T47D (cell line): ENCODE measurements at regions not wholly inside any gene's neighbourhood (a gene's known extent, or its start where the extent isn't known, plus 50 kb on each side); places are given as distances from the start of the nearest gene placed in this dataset.
"Not testable (repeated sequence)": the region's sequence is repeated elsewhere in the genome, so short reads cannot be mapped to it uniquely, and the experiment has no call there.

ENCODE experiments used
- DNase-seq, 2 experiments: peaks; one replicate each; pipeline versions ENCODE4 v3.0.0 to v3.0.0-alpha.2; 2011 to 2012; ENCODE audit warnings: low read depth in 1 of 2, low spot score in 1 of 2
- JUND ChIP-seq: IDR thresholded peaks from 2 replicates; pipeline ENCODE4 v1.6.1; 2012; ENCODE audit warnings: low read depth
- in situ Hi-C: cut with HindIII; loops from 2 replicates; pipeline ENCODE4 v1.10.0; 2016; ENCODE audit warnings: low sequenced_read_pairs, low pct_unique_long_range_greater_than_20kb

DNA sequence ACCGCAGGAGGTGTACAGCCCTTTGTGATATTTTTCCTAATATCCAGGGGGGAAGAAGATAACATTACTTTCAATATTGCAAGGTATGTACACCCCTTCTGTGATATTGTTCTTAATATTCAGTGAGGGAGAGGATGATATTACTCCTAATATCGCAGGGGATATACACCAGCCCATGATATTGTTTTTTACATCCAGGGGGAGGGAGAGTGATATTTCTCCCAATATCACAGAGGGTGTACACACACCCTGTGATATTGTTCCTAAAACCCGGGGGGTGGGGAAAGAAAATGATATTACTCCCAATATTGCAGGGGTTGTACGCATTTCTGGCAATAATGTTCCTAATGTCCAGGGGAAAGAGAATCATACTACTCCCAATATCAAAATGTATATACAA lies 58.0 kb upstream of the SLC25A48 start:
- DNase-seq, result no peak
- in situ Hi-C loops, result no loop called here
- no peak for TF ChIP-seq JUND

DNA sequence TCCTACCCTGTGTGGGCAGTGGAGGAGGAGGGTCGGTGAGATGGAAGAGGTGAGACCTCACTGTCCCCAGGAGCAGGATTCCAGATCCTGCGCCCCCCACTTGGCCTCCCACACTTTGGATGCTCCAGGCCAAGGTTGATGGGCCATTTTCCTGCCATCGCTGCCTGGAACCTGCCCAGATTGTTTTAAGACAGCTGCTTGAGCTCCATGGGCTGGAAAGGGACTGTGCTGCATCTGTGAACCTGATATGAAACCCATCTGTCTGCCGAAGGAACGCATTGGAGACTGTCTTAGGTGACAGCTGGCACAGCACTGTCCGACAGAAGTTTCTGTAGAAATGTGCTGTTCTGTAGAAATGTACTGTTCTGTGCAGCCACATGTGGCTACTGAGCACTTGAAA lies 72.7 kb upstream of the SLC25A48 start:
- DNase-seq, result no peak
- TF ChIP-seq JUND, result no peak
- in situ Hi-C loops, result no loop called here

DNA sequence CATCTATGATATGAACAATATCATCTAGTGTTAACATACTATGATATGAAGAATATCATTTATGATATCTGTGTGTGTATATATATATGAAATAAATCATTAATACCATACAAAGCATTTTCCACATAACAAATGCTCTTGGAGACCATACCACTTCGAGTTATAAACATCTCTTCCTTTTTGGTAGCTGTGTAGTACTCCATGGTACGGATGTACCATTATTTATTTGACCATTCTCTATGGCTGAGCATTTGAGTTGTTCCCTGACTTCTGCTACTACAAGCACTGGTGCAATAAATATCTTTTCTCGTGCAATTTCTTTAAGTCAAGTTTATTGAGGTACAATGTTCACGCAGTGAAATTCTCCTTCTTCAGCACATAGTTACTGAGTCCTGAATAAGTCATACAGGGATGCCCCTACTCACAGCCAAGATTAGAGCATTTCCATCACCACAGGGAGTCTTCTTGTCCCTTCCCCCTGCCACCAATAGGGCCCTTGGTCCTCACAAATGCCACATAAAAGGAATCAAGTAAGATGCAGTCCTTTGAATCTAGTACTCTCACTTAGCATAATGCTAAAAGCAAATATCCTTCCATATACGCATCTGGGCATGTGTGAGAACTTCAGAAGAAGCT lies 75.2 kb upstream of the SLC25A48 start:
- in situ Hi-C loops, result no loop called here
- no peak for DNase-seq
- TF ChIP-seq JUND, result no peak

DNA sequence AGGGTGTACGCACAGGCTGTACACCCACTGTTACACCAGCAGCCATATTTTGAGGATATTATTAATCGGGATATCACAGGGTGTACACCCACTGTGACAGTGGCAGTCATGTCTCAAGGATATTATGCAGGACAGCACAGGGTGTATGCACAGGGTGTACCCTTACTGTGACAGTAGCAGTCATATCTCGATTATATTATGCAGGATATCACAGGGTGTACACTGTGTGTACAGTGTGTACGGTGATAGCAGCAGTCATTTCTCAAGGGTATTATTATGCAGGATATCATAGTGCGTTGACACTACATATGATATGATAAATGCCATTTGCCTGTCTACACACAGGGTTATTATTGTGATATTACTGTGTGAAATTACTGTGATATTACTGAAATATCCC lies 80.5 kb upstream of the SLC25A48 start:
- no peak for TF ChIP-seq JUND
- no peak for DNase-seq
- in situ Hi-C loops, result no loop called here

DNA sequence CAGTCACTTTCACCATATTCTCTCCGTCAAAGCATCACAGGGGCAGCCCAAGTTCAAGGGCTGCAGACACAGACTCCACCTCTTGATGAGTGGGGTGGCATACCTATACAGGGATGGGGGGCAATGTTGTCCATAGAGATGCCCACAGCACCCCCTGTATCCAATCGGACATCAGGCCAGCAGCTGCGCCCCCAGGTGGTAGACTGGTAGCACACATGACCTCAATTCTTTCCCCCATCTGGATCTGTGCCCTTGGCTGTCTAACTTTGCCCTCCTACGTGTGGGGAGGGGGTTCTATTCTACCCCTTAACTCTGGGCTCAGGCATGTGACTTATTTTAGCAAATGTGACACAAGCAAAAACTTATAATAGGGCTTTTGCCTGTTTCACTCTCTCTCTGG lies 84.0 kb upstream of the SLC25A48 start:
- in situ Hi-C loops, result no loop called here
- no peak for TF ChIP-seq JUND

DNA sequence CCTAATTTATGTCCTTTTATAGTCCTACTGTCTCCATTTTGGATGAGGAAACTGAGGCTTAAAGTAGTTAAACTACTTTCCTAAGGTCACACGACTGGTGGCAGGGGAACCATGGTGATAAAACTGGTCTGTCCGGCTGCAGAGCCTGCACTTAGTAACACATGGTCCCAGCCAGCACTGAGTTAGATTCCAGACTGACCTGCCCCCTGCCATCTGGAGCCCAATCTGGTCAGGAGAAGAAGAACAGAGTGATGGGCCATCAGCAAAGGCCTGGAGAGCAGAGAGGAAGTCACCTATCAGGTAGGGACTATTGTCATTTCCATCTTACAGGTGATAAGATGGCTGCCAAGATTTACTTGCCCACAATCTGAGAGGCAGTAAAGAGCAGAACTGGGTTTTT lies 86.6 kb upstream of the SLC25A48 start:
- in situ Hi-C loops, result no loop called here
- no peak for TF ChIP-seq JUND
- DNase-seq, result peak in 1 of 2 experiments; percentile 47

More for the DNA sequence above, 84.0 kb upstream of the SLC25A48 start:
- no peak for DNase-seq

DNA sequence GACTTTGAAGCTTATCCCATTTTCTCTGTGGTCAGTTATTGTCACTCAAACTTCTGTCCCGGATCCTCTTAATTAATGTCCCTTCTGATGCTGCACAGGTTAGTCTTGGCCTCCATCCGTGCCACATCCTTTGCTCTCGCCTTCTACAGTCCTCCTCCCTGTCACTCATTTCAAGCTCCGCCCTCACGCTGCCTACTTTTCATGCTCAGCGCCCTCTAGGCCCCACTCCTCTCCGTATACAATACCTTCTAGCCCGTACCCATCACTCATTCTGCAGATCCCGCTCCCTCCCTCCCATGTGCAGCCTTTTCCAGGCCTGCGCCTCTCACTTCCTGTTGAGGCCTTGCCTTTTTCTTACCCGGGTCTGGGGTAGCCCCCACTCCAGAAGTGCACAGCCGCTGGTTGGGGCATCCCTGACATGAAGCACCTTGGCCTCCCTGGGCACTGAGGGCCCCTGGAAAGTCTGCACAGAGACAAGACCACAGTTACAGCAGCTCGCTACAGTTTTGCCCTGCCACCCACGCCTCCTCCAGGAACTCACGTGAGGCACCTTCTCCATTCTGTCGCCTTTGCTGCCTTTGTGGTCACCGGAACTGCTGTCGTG lies 88.5 kb upstream of the SLC25A48 start:
- in situ Hi-C loops, result no loop called here
- no peak for TF ChIP-seq JUND
- no peak for DNase-seq

DNA sequence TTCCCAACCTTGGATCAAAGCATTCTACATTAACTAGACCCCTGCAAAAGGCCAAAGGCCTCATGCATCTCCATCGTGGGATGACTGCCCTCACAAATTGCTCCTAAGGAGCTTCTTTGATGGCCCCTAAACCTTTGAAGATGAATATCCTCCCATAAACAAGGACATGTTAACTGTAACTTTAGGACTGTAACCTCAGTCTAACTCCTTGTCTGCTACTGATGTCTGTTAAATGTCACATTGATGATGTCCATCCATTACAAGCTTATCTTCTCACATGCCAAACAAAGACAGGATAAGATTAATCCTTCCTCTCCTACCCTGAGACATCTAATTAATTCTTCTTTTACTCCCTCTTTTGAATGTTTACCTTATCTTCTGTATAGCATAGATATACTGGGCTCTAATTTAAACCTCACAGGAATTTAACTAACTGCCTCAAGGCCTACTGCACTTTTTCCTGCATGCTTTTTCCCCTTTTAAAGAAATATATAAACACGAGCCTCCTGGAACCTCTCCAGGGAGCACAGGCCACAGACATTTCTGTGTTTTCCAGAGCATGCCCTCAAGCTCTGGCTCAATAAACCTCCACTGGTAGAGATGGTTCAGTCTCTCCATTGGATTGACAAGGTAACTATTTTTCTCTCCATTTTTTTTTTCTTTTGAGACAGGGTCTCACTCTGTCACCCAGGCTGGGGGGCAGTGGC lies 90.6 kb upstream of the SLC25A48 start:
- no peak for TF ChIP-seq JUND
- no peak for DNase-seq
- in situ Hi-C loops, result no loop called here

DNA sequence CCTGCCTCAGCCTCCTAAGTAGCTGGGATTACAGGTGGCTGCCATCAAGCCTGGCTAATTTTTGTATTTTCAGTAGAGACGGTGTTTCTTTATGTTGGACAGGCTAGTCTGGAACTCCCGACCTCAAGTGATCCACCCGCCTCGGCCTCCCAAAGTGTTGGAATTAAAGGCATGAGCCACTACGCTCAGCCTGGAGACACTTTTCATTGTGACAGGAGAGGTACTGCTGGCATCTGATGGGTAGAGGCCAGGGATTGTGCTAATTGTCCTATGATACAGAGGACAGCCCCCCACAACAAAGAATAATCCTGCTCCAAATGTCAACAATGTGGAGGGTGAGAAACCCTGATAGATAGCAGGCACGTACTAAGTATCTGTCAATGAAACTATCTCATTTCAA lies 91.3 kb upstream of the SLC25A48 start:
- TF ChIP-seq JUND, result no peak
- DNase-seq, result no peak
- in situ Hi-C loops, result no loop called here

DNA sequence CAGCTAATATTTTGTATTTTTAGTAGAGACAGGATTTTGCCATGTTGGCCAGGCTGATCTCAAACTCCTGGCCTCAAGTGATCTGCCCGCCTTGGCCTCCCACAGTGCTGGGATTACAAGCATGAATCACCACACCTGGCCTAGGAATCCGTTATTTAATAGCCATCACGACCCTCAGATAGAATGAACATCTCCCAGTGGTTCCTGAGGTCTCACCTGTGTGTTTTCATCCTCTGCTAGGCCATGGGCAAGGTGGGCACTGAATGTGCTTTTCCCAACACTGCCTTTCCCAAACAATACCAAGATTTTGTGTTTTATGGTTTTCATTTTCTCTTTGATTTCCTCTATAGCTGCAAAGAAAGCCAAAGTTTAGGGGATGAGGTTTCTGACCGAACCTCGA lies 92.2 kb upstream of the SLC25A48 start:
- in situ Hi-C loops, DNase-seq: not testable (repeated sequence)

DNA sequence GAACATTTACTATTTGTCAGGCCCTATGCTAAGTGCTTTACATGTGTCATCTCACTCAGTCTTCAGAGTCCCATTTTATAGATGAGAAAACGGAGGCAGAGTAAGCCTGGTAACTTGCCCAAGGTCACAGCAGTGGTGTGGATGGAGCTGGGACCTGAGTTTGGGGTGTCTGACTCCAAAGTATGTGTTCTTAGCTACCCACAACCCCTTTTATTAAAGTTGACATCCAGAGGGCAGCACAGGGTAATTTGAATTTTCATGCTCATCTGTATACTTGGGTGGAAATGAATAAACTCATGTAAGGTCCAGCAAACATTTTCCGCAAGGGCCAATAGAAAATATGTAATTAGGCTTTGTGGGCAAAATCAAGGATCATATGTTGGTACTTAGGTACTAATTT lies 93.4 kb upstream of the SLC25A48 start:
- DNase-seq, result no peak
- in situ Hi-C loops, result no loop called here
- TF ChIP-seq JUND, result no peak

DNA sequence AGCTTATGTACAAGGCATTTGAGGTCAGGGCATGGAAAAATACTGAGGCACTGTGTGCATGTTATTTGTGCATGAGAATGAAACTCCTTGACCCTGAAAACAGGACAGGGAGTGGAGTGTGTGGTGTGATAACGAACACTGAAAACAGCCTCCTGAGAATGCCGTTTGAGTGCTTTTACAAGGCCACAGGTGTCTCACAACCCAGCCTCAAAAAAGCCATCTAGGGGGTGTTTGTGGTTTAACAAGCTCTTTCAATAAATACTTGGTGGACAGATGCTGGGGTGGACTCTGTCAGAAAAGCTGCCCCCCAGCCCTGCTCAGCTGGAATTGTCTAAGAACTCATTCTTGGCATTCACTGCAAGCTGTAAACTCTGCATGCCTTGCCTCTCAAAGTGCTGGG lies 94.0 kb upstream of the SLC25A48 start:
- in situ Hi-C loops, result no loop called here
- TF ChIP-seq JUND, result no peak
- DNase-seq, result no peak

DNA sequence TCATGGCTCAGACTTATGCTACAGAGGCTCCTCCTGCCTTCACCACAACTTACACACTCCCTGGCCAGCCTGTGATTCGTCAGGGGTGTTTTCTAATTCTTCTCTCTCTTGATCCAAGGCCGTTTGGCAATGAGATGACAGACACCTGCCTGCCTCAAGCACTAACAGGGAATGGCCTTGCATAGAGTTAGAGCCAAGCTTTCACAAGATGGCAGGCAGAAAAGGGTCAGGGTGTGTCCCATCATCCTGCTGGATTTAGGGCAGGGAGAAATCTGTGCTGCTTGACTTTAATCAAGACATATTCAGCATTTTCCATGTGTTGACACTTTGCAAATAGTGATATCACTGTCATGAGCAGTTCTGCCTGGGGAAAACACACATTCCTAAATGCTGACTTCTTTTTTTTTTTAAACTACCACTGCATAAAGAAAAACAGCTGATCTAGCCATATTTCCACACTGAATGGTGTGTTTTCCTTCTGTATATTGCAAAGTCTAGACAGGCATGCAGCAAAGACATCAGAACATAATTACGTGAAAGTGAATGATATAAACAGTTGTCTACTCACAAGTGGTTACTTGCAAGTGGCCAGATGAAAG lies 95.0 kb upstream of the SLC25A48 start:
- TF ChIP-seq JUND, result no peak
- in situ Hi-C loops, result no loop called here
- no peak for DNase-seq
